Neural crest cell (in vitro differentiated cells): ENCODE measurements at regions not wholly inside any gene's neighbourhood (a gene's known extent, or its start where the extent isn't known, plus 50 kb on each side); places are given as distances from the start of the nearest gene placed in this dataset.

Source experiments
- DNase-seq: peaks from one replicate; pipeline ENCODE4 v3.0.0; 2021; ENCODE audit warnings: low read depth, mixed read lengths, low spot score
- H3K27ac Mint-ChIP-seq: one replicate; pipeline ENCODE4 v1.8.0; 2021; ENCODE audit warnings: mild to moderate bottlenecking, mixed read lengths; ENCODE audit not compliant: unreplicated experiment
- H3K27me3 Mint-ChIP-seq: 2 replicates; pipeline ENCODE4 v1.8.0; 2021; ENCODE audit warnings: low read depth, mild to moderate bottlenecking, mixed read lengths
- H3K36me3 Mint-ChIP-seq: 2 replicates; pipeline ENCODE4 v1.8.0; 2021; ENCODE audit warnings: low read depth, mild to moderate bottlenecking, mixed read lengths
- H3K4me1 Mint-ChIP-seq: 2 replicates; pipeline ENCODE4 v1.8.0; 2021; ENCODE audit warnings: mixed read lengths
- H3K4me3 Mint-ChIP-seq: one replicate; pipeline ENCODE4 v1.8.0; 2021; ENCODE audit warnings: mild to moderate bottlenecking, mixed read lengths
- H3K9me3 Mint-ChIP-seq: 2 replicates; pipeline ENCODE4 v1.8.0; 2021; ENCODE audit warnings: mixed read lengths
- CTCF ChIP-seq: fragments of 200-600 bp; sonication (generic); conservative IDR thresholded peaks from 2 replicates; pipeline ENCODE4 v1.5.0; 2021; ENCODE audit warnings: antibody characterized with exemption, mild to moderate bottlenecking

- no peak for DNase-seq
- Mint-ChIP-seq H3K36me3 (peaks cover 3% of the 10 kb centered on the region), H3K27ac (no peak overlapping the region), H3K4me1 (no peaks in the 10 kb centered on the region), H3K4me3 (no peak overlapping the region), H3K9me3 (peaks cover 12% of the 10 kb centered on the region), H3K27me3 (peaks cover 8% of the 10 kb centered on the region)
- no peak for TF ChIP-seq CTCF
Measured at GRCh38 chr5:75965292-75965691, 117.9 kb upstream of the SV2C start.

GRCh38 chr5:75964008-75964407, 119.2 kb upstream of the SV2C start:
- Mint-ChIP-seq H3K4me1 (peaks cover 6% of the 10 kb centered on the region), H3K4me3 (no peak overlapping the region), H3K27me3 (peaks cover 13% of the 10 kb centered on the region), H3K36me3 (peaks cover 3% of the 10 kb centered on the region), H3K9me3 (peaks cover 5% of the 10 kb centered on the region), H3K27ac (no peak overlapping the region)
- DNase-seq, result no peak
- TF ChIP-seq CTCF, result no peak

- no peak for DNase-seq
- Mint-ChIP-seq H3K27ac (no peak overlapping the region), H3K27me3 (peaks cover 13% of the 10 kb centered on the region), H3K36me3 (peaks cover 2% of the 10 kb centered on the region), H3K4me3 (no peak overlapping the region), H3K9me3 (peaks cover 5% of the 10 kb centered on the region), H3K4me1 (peaks cover 10% of the 10 kb centered on the region)
- TF ChIP-seq CTCF, result no peak
Measured at GRCh38 chr5:75963554-75963953, 119.6 kb upstream of the SV2C start.

GRCh38 chr5:75961818-75962217, 121.4 kb upstream of the SV2C start:
- Mint-ChIP-seq H3K9me3 (peaks cover 4% of the 10 kb centered on the region), H3K36me3 (peaks cover 4% of the 10 kb centered on the region), H3K27ac (no peak overlapping the region), H3K4me3 (no peak overlapping the region), H3K27me3 (peaks cover 13% of the 10 kb centered on the region), H3K4me1 (peaks cover 14% of the 10 kb centered on the region)
- no peak for TF ChIP-seq CTCF
- DNase-seq, result no peak

GRCh38 chr5:75960129-75960528, 123.1 kb upstream of the SV2C start:
- Mint-ChIP-seq H3K27ac (no peak overlapping the region), H3K4me3 (no peak overlapping the region), H3K27me3 (peaks cover 13% of the 10 kb centered on the region), H3K36me3 (peaks cover 4% of the 10 kb centered on the region), H3K9me3 (peaks cover 4% of the 10 kb centered on the region), H3K4me1 (peaks cover 14% of the 10 kb centered on the region)
- DNase-seq, result no peak
- TF ChIP-seq CTCF, result no peak

GRCh38 chr5:75952963-75953362, 130.2 kb upstream of the SV2C start:
- H3K27ac Mint-ChIP-seq, result no peak overlapping the region
- no peak overlapping the region for H3K4me3 Mint-ChIP-seq
- H3K36me3 Mint-ChIP-seq, result peaks cover 5% of the 10 kb centered on the region
- H3K4me1 Mint-ChIP-seq, result peaks cover 23% of the 10 kb centered on the region
- TF ChIP-seq CTCF, result no peak
- DNase-seq, result no peak
- no peaks in the 10 kb centered on the region for H3K27me3 Mint-ChIP-seq
- peaks cover 18% of the 10 kb centered on the region for H3K9me3 Mint-ChIP-seq
